NCI-H146 treated with DMSO at 0.1 percent for 48 hours (cell line): ENCODE measurements at regions not wholly inside any gene's neighbourhood (a gene's known extent, or its start where the extent isn't known, plus 50 kb on each side); places are given as distances from the start of the nearest gene placed in this dataset.
"Not testable (repeated sequence)": the region's sequence is repeated elsewhere in the genome, so short reads cannot be mapped to it uniquely, and the experiment has no call there.

ENCODE experiments used
- DNase-seq: peaks from one replicate; lab custom pipeline; 2025; ENCODE audit not compliant: unreplicated experiment; lab: John Stamatoyannopoulos, UW

DNA sequence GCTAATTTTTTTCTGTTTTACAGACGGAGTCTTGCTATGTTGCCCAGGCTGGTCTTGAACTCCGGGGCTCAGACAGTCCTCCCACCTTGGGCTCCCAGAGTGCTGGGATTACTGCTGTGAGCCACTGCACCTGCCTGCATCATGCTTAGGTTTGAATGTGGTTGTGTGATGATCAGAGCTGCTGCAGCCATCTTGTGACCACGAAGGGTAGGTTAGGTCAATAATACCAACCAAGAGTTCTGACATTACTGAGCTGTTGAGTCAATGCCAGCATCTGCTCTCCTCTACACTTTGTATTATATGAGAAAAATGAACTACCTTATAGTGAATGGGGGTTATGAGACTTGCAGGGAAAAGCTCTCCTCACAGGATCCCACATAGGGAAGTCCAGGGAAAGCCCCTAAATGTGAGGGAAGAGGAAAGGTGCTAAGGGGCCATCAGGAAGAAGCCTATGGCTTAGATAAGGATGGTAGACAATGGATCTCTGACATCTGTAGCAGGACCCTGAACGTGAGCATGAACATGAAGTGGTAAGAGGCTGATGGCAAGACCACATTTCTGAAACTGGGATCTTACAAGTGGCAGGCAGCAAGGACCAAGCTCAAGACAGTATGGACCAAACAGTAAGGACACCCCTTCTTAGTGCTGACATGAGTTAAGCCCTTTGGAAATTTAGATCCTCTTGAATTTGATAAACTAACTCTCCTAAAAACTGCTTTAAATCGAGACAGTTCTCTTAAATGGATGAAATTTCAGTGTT, 75.7 kb upstream of the ZNF169 start:
- DNase-seq = no peak

DNA sequence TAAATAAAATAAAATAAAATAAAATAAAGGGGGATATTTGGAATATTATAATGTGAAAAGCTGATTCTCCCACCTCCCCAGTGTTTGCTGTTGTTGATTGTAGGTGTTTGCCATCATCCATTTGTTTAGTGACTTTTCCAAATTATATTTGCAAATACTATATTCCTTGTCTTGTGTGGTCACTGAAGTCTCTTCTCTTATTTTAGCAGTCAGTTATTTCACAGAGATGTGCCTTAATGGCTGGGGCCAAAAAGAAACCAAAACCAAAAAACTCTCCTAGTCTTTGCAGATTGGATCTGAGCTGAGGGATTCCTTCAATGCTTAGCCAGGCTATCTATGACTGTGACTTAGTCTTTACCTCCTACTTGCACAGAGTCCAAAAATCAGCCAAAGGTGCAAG, 70.9 kb upstream of the ZNF169 start:
- no peak for DNase-seq

DNA sequence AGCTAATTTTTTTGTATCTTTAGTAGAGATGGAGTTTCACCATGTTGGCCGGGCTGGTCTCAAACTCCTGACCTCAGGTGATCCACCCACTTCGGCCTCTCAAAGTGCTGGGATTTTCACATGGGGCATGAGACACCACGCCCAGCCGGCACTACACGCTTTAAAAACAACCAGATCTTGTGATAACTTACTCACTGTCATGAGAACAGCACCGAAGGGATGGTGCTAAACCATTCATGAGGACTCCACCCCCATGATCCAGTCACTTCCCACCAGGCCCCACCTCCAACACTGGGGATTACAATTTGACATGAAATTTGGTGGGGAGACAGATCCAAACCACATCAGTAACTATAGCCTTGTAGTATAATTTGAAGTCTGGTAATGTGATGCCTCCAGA, 67.4 kb upstream of the ZNF169 start:
- DNase-seq = not testable (repeated sequence)

DNA sequence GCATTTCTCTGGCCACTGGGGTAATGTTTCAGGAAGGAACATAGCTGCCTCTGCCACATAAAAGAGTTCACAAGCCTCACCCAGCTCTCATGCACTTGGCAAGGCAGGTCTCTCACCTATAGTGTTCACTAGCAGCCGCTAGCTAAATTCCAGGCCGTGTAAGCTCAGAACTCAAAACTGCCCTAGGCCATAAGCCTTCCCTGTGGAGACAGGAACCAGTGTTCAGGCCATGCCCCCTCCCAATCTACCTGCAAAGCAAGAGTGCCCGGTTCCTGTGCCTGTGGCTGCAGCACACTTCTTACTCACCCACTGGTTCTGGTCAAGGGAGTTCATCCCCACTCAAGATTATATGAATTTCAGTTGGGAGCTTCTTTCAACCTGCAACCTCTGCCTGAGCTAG, 60.7 kb upstream of the ZNF169 start:
- no peak for DNase-seq

- no peak for DNase-seq
Measured at GRCh38 chr9:94199776-94200175, 59.3 kb upstream of the ZNF169 start.

DNA sequence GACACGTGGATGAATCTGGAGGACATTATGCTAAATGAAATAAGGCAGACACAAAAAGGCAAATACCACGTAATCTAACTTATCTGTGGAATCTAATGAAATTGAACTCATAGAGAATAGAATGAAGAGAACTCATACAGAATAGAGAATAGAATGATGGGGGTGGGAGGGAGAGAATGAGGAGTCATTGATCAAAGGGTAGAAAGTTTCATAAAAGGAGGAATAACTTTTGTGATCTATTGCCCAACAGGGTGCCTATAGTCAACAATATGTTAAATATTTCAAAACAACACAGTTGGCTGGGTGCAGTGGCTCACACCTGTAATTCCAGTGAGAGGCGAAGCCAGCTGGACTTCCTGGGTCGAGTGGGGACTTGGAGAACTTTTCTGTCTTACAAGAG, 54.9 kb upstream of the ZNF169 start:
- DNase-seq = no peak

GRCh38 chr9:94207781-94208180, 51.3 kb upstream of the ZNF169 start:
- DNase-seq = no peak
